ENCODE measurements at regions not wholly inside any gene's neighbourhood (a gene's known extent, or its start where the extent isn't known, plus 50 kb on each side); places are given as distances from the start of the nearest gene placed in this dataset.

GRCh38 chr13:66154354-66154753, 1075.8 kb downstream of the PCDH9 start:
- H3K23me2 ChIP-seq (ENCODE audit: insufficient read length, low read depth, low read length, poor library complexity, severe bottlenecking): no peaks in the 10 kb centered on the region
- H3K27ac Mint-ChIP-seq: no peak overlapping the region
- no peaks in the 10 kb centered on the region for H3K4me1 ChIP-seq (ENCODE audit: insufficient read depth, low read length)
- H3K18ac ChIP-seq (ENCODE audit: insufficient read length, low read depth, low read length): no peak overlapping the region
- H2BK5ac ChIP-seq (ENCODE audit: insufficient read length, low read length): no peak overlapping the region
- H3K4me1 Mint-ChIP-seq: no peaks in the 10 kb centered on the region
- no peak overlapping the region for H3K27ac ChIP-seq (ENCODE audit: insufficient read length, low read depth, low read length)
- H3K27me3 Mint-ChIP-seq (ENCODE audit: low read depth): no peaks in the 10 kb centered on the region
- no peaks in the 10 kb centered on the region for H3K9me3 ChIP-seq (ENCODE audit: control insufficient read depth, low read depth, low read length)
- no peak for TF ChIP-seq CTCF (conservative IDR thresholded peaks at IDR 0.05)
- H3K79me2 ChIP-seq (ENCODE audit: insufficient read depth, low read length): no peaks in the 10 kb centered on the region
- H2AFZ ChIP-seq (ENCODE audit: low read length): no peak overlapping the region
- H3K23ac ChIP-seq (ENCODE audit: insufficient read length, low read depth, low read length): no peak overlapping the region
- H2AK5ac ChIP-seq (ENCODE audit: insufficient read length, low read length): no peak overlapping the region
- no peak overlapping the region for H3K9ac ChIP-seq (ENCODE audit: extremely low read depth, insufficient read length, low read length)
- no peak overlapping the region for H2BK120ac ChIP-seq (ENCODE audit: low read depth, low read length, poor library complexity, severe bottlenecking)
- H3K9me3 Mint-ChIP-seq: no peaks in the 10 kb centered on the region
- H2BK15ac ChIP-seq (ENCODE audit: low read depth, low read length): no peak overlapping the region
- no peak for DNase-seq
- no peak overlapping the region for H3K4me3 Mint-ChIP-seq
- no peak overlapping the region for H2BK20ac ChIP-seq (ENCODE audit: low read depth, low read length, poor library complexity, severe bottlenecking)
- no peak overlapping the region for H2BK12ac ChIP-seq (ENCODE audit: insufficient read length, low read depth, low read length)
- no peaks in the 10 kb centered on the region for H3K27me3 ChIP-seq (ENCODE audit: insufficient read depth, low read length)
- H4K91ac ChIP-seq (ENCODE audit: insufficient read length, low read depth, low read length): no peak overlapping the region
- no peak overlapping the region for H3K4me2 ChIP-seq (ENCODE audit: insufficient read depth, insufficient read length, low read length)
- H4K5ac ChIP-seq (ENCODE audit: insufficient read length, low read depth, low read length): no peak overlapping the region
- no peak overlapping the region for H3K4ac ChIP-seq (ENCODE audit: low read depth, low read length)
- no peak overlapping the region for H4K8ac ChIP-seq (replicated peaks; ENCODE audit: insufficient read length, low read depth, low read length)
- H3T11ph ChIP-seq (ENCODE audit: low read length): no peak overlapping the region
- no peaks in the 10 kb centered on the region for H3K79me1 ChIP-seq (ENCODE audit: insufficient read depth, low read depth, low read length, poor library complexity, severe bottlenecking)
- no peaks in the 10 kb centered on the region for H3K36me3 Mint-ChIP-seq (ENCODE audit: insufficient read depth in 1 of 3, low read depth in 3 of 3)
- H3K56ac ChIP-seq (ENCODE audit: insufficient read length, low read depth, low read length): no peak overlapping the region
- no CpG with 5 or more reads among the region's 1 CpG for WGBS (ENCODE audit: extremely low coverage, insufficient read length, low lambda C conversion rate)
- no peaks in the 10 kb centered on the region for H4K20me1 ChIP-seq (ENCODE audit: control insufficient read depth, insufficient read depth, insufficient read length)
- no peak overlapping the region for H3K14ac ChIP-seq (ENCODE audit: insufficient read depth, low read length)
